IPS-NIHi7 (cell line): ENCODE measurements at regions not wholly inside any gene's neighbourhood (a gene's known extent, or its start where the extent isn't known, plus 50 kb on each side); places are given as distances from the start of the nearest gene placed in this dataset.

Experiments used
- DNase-seq: peaks from one replicate; pipeline ENCODE4 v3.0.0; 2012; ENCODE audit warnings: mixed read lengths; ENCODE audit errors: extremely low spot score

- DNase-seq: no peak
Observed at GRCh38 chr2:5953525-5953924, 261.3 kb downstream of the SOX11 start.

GRCh38 chr2:5954509-5954908 lies 262.3 kb downstream of the SOX11 start:
- DNase-seq: no peak

GRCh38 chr2:5955921-5956320 lies 263.7 kb downstream of the SOX11 start:
- DNase-seq: no peak

GRCh38 chr2:5959836-5960820 lies 267.9 kb downstream of the SOX11 start:
- DNase-seq: no peak

- DNase-seq: no peak
Observed at GRCh38 chr2:5967506-5967905, 275.3 kb downstream of the SOX11 start.

- DNase-seq: no peak
Observed at GRCh38 chr2:5969303-5969702, 277.1 kb downstream of the SOX11 start.

GRCh38 chr2:5970347-5970746 lies 278.2 kb downstream of the SOX11 start:
- no peak for DNase-seq

- no peak for DNase-seq
Observed at GRCh38 chr2:5974477-5974876, 282.3 kb downstream of the SOX11 start.

GRCh38 chr2:5975401-5975800 lies 283.2 kb downstream of the SOX11 start:
- no peak for DNase-seq

GRCh38 chr2:5976531-5977065 lies 284.4 kb downstream of the SOX11 start:
- DNase-seq: no peak

- no peak for DNase-seq
Observed at GRCh38 chr2:5977477-5977876, 285.3 kb downstream of the SOX11 start.

- no peak for DNase-seq
Observed at GRCh38 chr2:5978131-5978751, 286.1 kb downstream of the SOX11 start.

GRCh38 chr2:5980450-5981190 lies 288.4 kb downstream of the SOX11 start:
- no peak for DNase-seq

GRCh38 chr2:5982193-5982902 lies 290.2 kb downstream of the SOX11 start:
- no peak for DNase-seq

- no peak for DNase-seq
Observed at GRCh38 chr2:5982903-5983265, 290.7 kb downstream of the SOX11 start.

GRCh38 chr2:5983511-5984272 lies 291.5 kb downstream of the SOX11 start:
- no peak for DNase-seq

GRCh38 chr2:5984273-5984655 lies 292.1 kb downstream of the SOX11 start:
- no peak for DNase-seq

- DNase-seq: no peak
Observed at GRCh38 chr2:5984946-5985345, 292.8 kb downstream of the SOX11 start.

- no peak for DNase-seq
Observed at GRCh38 chr2:5985536-5986385, 293.6 kb downstream of the SOX11 start.
